Muscle layer of colon (tissue), 2 donors: ENCODE measurements at regions not wholly inside any gene's neighbourhood (a gene's known extent, or its start where the extent isn't known, plus 50 kb on each side); places are given as distances from the start of the nearest gene placed in this dataset.

Source experiments
- H3K27ac ChIP-seq: one replicate; pipeline ENCODE4 v1.7.0; 2013; ENCODE audit warnings: low read depth, mild to moderate bottlenecking, low read length, moderate library complexity
- H3K27me3 ChIP-seq, 2 donors: one replicate each; pipeline ENCODE4 v1.7.0; 2013; ENCODE audit warnings: low read length in 2 of 2, mild to moderate bottlenecking in 2 of 2; ENCODE audit not compliant: insufficient read depth in 2 of 2, control insufficient read depth in 1 of 2
- H3K36me3 ChIP-seq: one replicate; pipeline ENCODE4 v1.7.0; 2013; ENCODE audit warnings: mild to moderate bottlenecking, low read length; ENCODE audit not compliant: insufficient read depth
- H3K4me1 ChIP-seq: one replicate; pipeline ENCODE4 v1.7.0; 2013; ENCODE audit warnings: mild to moderate bottlenecking, low read length; ENCODE audit not compliant: insufficient read depth
- H3K4me3 ChIP-seq, 2 donors: one replicate each; pipeline ENCODE4 v1.7.0; 2013; ENCODE audit warnings: low read length in 2 of 2, low read depth in 1 of 2, mild to moderate bottlenecking in 1 of 2, moderate library complexity in 1 of 2
- H3K9ac ChIP-seq: one replicate; pipeline ENCODE4 v1.7.0; 2013; ENCODE audit warnings: low read length
- H3K9me3 ChIP-seq: one replicate; pipeline ENCODE4 v1.7.0; 2013; ENCODE audit warnings: mild to moderate bottlenecking, low read length
- donor health status: abdominal sarcoma.
- donor health status: Adenocarcinoma of cecum.

DNA sequence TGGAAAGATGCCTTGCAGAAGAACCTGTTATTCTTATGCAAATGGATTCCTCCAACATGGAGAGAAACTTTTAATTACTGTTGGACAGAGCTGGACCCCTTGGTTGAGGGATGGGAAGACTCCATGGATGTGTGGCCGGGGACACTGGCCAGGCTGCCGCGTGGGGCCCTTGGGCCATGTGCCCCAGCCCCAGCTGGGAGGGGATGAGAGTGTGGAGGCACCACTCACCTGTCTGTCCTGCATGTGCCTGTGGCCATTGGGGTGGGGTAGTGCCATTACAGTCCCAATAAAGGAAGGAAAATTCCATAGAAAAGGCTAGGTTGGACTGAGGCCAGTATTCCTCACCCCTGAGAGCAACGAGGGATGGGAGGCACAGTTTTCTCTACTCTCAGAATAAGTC lies 564.5 kb upstream of the PTBP2 start:
- Histone ChIP-seq H3K4me1 (no peaks in the 10 kb centered on the region), H3K9me3 (peaks cover 3% of the 10 kb centered on the region), H3K9ac (no peak overlapping the region), H3K36me3 (no peaks in the 10 kb centered on the region), H3K4me3 (no peak overlapping the region), H3K27me3 (no peaks in the 10 kb centered on the region), H3K27ac (no peak overlapping the region)

GRCh38 chr1:96159379-96159778 lies 562.2 kb upstream of the PTBP2 start:
- no peaks in the 10 kb centered on the region for H3K4me1 ChIP-seq
- H3K9me3 ChIP-seq = peaks cover 3% of the 10 kb centered on the region
- no peaks in the 10 kb centered on the region for H3K27me3 ChIP-seq
- H3K27ac ChIP-seq = no peak overlapping the region
- H3K4me3 ChIP-seq = no peak overlapping the region
- no peaks in the 10 kb centered on the region for H3K36me3 ChIP-seq
- H3K9ac ChIP-seq = no peak overlapping the region

GRCh38 chr1:96164053-96164452 lies 557.5 kb upstream of the PTBP2 start:
- no peak overlapping the region for H3K27ac ChIP-seq
- H3K36me3 ChIP-seq = no peaks in the 10 kb centered on the region
- peaks cover 3% of the 10 kb centered on the region for H3K9me3 ChIP-seq
- H3K27me3 ChIP-seq = no peaks in the 10 kb centered on the region
- H3K4me1 ChIP-seq = no peaks in the 10 kb centered on the region
- no peak overlapping the region for H3K9ac ChIP-seq
- H3K4me3 ChIP-seq = no peak overlapping the region

DNA sequence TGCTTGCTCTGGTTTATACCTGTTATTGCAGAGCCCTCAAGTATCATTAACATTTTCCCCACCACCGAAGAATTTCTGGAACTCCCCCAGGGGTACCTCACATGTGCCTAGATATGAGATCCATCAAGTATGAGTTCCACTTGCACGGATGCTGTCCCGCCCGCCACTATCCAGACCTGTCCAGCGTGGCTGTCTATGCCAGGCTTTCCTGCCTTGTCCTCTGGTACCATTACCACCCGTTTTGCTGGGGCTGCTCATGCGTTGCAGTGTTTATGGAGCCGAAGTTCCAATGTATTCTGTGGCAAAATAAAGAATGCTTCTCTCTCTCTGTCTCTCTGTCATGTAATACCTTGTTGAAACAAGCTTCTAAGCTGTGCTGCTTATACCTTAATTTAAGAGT lies 543.5 kb upstream of the PTBP2 start:
- Histone ChIP-seq H3K4me1 (no peaks in the 10 kb centered on the region), H3K9me3 (no peaks in the 10 kb centered on the region), H3K4me3 (no peak overlapping the region), H3K27me3 (no peaks in the 10 kb centered on the region), H3K27ac (no peak overlapping the region), H3K36me3 (no peaks in the 10 kb centered on the region), H3K9ac (no peak overlapping the region)

DNA sequence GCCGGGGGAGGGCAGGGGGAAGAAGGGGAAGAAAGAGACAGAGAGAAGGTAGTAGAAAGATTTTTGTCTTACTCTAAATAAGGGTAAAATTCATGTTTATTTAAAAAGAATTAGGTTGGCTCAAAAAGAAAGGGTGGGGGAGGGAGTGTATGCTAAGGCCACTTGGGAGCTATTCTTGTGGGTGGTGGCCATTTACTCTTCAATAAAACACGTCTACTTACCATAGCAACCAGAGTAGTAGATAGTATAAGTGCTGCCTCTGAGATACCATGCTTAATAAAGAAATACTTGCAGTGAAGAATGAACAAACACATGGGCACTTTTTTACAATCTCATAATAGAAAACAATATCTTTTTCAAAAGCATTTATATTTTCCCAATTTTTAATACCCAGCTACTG lies 538.1 kb upstream of the PTBP2 start:
- Histone ChIP-seq H3K4me1 (no peaks in the 10 kb centered on the region), H3K9me3 (no peaks in the 10 kb centered on the region), H3K27me3 (no peaks in the 10 kb centered on the region), H3K36me3 (no peaks in the 10 kb centered on the region), H3K4me3 (no peak overlapping the region), H3K9ac (no peak overlapping the region), H3K27ac (no peak overlapping the region)

GRCh38 chr1:96183928-96184327 lies 537.7 kb upstream of the PTBP2 start:
- H3K9ac ChIP-seq = no peak overlapping the region
- H3K27ac ChIP-seq = no peak overlapping the region
- no peaks in the 10 kb centered on the region for H3K36me3 ChIP-seq
- no peaks in the 10 kb centered on the region for H3K27me3 ChIP-seq
- no peak overlapping the region for H3K4me3 ChIP-seq
- no peaks in the 10 kb centered on the region for H3K4me1 ChIP-seq
- no peaks in the 10 kb centered on the region for H3K9me3 ChIP-seq

GRCh38 chr1:96185181-96185580 lies 536.4 kb upstream of the PTBP2 start:
- no peaks in the 10 kb centered on the region for H3K4me1 ChIP-seq
- H3K9me3 ChIP-seq = no peaks in the 10 kb centered on the region
- no peaks in the 10 kb centered on the region for H3K36me3 ChIP-seq
- no peak overlapping the region for H3K27ac ChIP-seq
- no peak overlapping the region for H3K9ac ChIP-seq
- H3K27me3 ChIP-seq = no peaks in the 10 kb centered on the region
- no peak overlapping the region for H3K4me3 ChIP-seq

GRCh38 chr1:96187020-96187419 lies 534.6 kb upstream of the PTBP2 start:
- Histone ChIP-seq H3K4me1 (no peaks in the 10 kb centered on the region), H3K27me3 (no peaks in the 10 kb centered on the region), H3K9me3 (no peaks in the 10 kb centered on the region)

DNA sequence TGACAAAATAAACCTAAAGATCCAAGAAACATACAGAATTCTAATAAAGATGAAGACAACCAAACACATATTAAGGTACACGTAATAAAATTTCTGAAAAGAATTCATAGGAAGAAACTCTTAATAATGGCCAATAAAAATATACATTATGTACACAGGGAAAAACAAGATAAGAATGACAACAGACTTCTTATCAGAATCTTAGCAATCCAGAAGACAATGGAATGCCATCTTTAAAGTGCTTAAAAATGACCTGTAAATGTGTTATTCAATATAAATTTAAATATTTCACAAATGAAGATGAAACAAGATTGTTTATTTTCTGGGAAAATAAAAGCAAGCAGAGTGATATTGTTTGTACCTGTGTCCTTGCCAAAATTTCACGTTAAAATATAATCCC lies 530.4 kb upstream of the PTBP2 start:
- no peaks in the 10 kb centered on the region for H3K4me1 ChIP-seq
- H3K9me3 ChIP-seq = no peaks in the 10 kb centered on the region

More at GRCh38 chr1:96187020-96187419, 534.6 kb upstream of the PTBP2 start:
- H3K36me3 ChIP-seq = no peaks in the 10 kb centered on the region
- H3K4me3 ChIP-seq = no peak overlapping the region
- no peak overlapping the region for H3K9ac ChIP-seq
- no peak overlapping the region for H3K27ac ChIP-seq

DNA sequence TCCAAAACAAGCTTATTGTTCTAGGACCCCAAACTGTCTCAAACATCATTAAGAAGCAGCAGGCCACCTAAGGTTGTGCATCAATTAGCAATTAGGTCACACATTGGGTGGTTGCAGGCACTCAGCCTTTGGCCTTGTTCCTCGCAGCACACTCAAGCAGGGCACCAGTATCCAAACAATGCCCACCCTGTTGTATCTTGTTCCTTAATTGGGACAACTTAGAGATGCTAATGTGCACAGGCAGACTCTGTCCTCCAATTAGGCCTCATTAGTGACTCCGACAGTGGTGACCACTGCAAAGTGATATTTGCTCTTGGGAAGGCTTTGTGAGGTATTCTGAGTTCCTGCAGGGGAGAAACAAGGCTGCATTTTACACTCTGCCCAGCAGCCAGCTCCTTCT lies 515.1 kb upstream of the PTBP2 start:
- no peaks in the 10 kb centered on the region for H3K9me3 ChIP-seq
- H3K27me3 ChIP-seq = no peaks in the 10 kb centered on the region
- no peaks in the 10 kb centered on the region for H3K4me1 ChIP-seq
- H3K4me3 ChIP-seq = no peak overlapping the region
- no peak overlapping the region for H3K27ac ChIP-seq
- no peak overlapping the region for H3K9ac ChIP-seq
- no peaks in the 10 kb centered on the region for H3K36me3 ChIP-seq

More for the DNA sequence above, 530.4 kb upstream of the PTBP2 start:
- no peaks in the 10 kb centered on the region for H3K27me3 ChIP-seq
- H3K27ac ChIP-seq = no peak overlapping the region
- H3K9ac ChIP-seq = no peak overlapping the region
- no peaks in the 10 kb centered on the region for H3K36me3 ChIP-seq
- H3K4me3 ChIP-seq = no peak overlapping the region

GRCh38 chr1:96207936-96208335 lies 513.6 kb upstream of the PTBP2 start:
- H3K9me3 ChIP-seq = no peaks in the 10 kb centered on the region
- no peaks in the 10 kb centered on the region for H3K27me3 ChIP-seq
- no peak overlapping the region for H3K27ac ChIP-seq
- H3K36me3 ChIP-seq = no peaks in the 10 kb centered on the region
- no peak overlapping the region for H3K9ac ChIP-seq
- no peaks in the 10 kb centered on the region for H3K4me1 ChIP-seq
- no peak overlapping the region for H3K4me3 ChIP-seq

- no peak overlapping the region for H3K9ac ChIP-seq
- no peaks in the 10 kb centered on the region for H3K36me3 ChIP-seq
- no peak overlapping the region for H3K27ac ChIP-seq
- no peaks in the 10 kb centered on the region for H3K27me3 ChIP-seq
- no peaks in the 10 kb centered on the region for H3K4me1 ChIP-seq
- H3K9me3 ChIP-seq = no peaks in the 10 kb centered on the region
- H3K4me3 ChIP-seq = no peak overlapping the region
Observed at GRCh38 chr1:96208428-96208827, 513.2 kb upstream of the PTBP2 start.
